Glomerular endothelial cell (primary cell): ENCODE measurements at regions not wholly inside any gene's neighbourhood (a gene's known extent, or its start where the extent isn't known, plus 50 kb on each side); places are given as distances from the start of the nearest gene placed in this dataset.
"Not testable (repeated sequence)": the region's sequence is repeated elsewhere in the genome, so short reads cannot be mapped to it uniquely, and the experiment has no call there.

Experiments
- DNase-seq: peaks from one replicate; pipeline ENCODE4 v3.0.0-alpha.2; 2011; ENCODE audit warnings: low read depth, low spot score; ENCODE audit errors: extremely low read depth

- no peak for DNase-seq
Observed at GRCh38 chr2:131584380-131584779, 56.7 kb downstream of the CCDC74A start.

DNA sequence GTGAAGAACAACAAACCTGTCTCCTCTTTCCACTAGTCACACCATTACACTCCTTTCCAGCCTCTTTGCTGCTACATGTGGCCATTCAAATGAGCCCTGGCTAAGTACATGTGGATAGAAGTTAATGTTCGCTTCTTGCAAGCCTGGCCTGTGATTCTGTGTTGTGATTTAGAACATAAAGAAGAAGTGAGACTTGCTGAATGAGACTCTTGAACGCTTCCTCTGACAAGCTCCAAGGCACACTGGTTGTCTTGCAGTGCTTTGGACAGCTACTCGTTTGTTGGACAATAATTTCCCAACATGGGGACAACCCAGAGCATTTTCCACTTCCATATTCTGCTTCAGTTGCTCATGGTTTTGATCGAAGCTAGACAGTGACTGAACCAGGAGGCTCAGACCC lies 57.3 kb downstream of the CCDC74A start:
- no peak for DNase-seq

DNA sequence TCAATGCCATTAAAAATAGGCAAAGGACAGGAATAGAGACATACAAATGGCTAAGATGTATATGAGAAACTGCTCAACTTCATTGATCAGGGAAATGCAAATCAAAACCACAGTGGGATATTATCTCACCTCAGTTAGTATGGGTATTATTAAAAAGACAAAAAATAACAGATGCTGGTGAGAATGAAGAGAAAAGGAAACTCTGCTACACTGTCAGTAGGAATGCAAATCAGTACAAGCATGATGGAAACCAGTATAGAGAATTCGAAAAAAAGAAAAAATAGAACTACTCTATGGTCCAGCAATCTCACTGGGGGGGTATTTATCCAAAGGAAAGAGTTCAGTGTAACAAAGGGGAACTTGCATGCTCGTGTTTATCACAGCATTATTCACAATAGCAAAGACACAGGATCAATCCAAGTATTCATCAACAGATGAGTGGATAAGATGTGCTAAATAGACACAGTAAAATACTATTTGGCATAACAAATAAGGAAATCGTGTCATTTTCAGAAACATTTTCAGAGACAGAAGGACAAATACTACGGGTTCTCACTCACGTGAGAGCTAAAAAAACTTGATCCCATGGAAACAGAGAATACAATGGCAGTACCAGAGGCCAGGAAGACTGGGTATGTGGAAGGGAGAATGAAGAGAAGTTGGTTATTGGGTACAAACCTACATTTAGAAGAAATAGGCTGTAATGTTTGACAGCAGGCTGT lies 60.6 kb downstream of the CCDC74A start:
- DNase-seq, result no peak

DNA sequence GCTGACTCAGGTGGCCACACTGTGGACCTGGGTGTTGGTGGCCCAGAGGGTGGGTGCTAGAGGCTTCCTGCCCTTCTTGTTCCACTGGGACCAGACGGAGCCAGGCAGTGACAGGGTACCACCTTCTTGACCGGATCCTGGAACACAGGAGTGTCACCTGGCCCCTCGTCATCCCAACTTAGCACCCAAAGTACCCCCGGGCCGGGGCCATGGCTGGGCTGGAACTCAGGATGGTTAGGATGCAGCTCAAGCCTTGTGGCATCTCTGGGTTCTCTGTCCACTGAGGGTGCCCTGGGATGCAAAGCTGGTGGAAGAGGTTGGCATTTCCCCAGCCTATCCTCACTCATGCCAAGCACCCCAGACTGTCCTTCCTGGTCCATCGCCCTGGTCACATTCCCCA lies 61.4 kb downstream of the CCDC74A start:
- not testable (repeated sequence) for DNase-seq

GRCh38 chr2:131590366-131590765 lies 62.7 kb downstream of the CCDC74A start:
- DNase-seq, result no peak

DNA sequence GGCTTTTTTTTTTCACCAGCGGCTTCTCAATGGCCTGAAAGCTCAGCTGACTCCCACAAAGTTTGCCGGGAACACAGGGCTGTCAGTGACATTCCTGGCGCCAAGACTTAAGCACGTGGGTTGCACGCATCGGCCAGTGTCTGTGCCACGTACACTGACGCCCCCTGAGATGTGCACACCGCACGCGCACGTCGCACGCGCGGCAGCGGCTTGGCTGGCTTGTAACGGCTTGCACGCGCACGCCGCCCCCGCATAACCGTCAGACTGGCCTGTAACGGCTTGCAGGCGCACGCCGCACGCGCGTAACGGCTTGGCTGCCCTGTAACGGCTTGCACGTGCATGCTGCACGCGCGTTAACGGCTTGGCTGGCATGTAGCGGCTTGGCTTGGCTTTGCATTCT lies 63.2 kb downstream of the CCDC74A start:
- no peak for DNase-seq

DNA sequence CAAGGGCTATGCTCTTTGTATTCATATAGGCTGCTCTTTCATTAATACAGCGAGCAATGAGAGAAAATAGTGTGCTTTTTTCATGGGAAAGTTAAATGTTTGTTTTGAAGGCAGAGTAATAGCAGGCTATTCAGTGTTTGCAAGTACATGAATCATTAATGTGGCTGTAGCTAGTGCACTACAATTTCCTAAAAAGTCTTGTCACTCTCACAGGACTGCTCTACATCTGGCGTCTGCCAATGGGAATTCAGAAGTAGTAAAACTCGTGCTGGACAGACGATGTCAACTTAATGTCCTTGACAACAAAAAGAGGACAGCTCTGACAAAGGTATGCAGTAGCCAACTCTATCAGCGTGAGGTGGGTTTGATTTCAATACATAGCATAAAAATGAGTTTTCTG lies 68.9 kb downstream of the CCDC74A start:
- DNase-seq, result peak; percentile 27

GRCh38 chr2:131602444-131602843 lies 74.8 kb downstream of the CCDC74A start:
- not testable (repeated sequence) for DNase-seq

DNA sequence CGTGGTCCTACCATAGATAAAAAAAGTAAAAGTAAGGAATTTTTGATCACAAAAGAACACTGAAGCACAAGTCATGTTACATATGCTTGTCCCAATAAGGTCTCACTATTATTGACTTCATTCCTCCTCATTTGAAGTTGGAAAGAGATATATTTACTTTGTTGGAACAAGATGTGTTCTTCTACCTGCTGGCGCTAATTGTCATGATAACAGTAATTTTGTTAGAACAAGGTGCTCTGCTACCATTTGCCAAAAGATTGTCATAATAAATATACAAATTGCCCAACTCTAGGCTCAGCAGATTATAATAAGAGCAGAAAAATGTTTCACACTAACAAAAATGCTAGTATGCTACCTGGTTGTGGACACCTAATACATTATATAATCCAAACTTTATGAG lies 77.0 kb downstream of the CCDC74A start:
- not testable (repeated sequence) for DNase-seq

- not testable (repeated sequence) for DNase-seq
Observed at GRCh38 chr2:131606366-131606765, 78.7 kb downstream of the CCDC74A start.

DNA sequence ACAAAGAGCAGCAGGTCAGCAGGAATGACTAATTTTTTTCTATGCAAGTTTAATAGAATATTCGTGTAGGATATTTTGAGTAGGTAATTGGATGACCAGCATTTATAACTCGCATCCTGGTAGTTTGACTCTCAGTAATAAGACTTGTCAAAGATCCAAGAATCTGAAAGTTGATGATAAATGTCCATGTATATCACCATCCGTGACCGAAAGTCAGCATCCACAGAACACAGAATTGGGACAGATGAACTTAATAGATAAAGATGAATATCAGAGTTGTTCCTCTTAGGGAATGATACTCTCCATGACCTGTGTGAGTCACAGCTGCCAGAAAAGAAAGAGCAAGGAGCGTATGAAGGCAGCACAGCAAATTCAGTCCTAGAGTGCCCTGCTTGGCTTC lies 79.4 kb downstream of the CCDC74A start:
- DNase-seq, result not testable (repeated sequence)

DNA sequence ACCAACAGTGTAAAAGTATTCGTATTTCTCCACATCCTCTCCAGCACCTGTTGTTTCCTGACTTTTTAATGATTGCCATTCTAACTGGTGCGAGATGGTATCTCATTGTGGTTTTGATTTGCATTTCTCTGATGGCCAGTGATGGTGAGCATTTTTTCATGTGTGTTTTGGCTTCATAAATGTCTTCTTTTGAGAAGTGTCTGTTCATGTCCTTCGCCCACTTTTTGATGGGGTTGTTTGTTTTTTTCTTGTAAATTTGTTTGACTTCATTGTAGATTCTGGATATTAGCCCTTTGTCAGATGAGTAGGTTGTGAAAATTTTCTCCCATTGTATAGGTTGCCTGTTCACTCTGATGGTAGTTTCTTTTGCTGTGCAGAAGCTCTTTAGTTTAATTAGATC lies 86.9 kb downstream of the CCDC74A start:
- not testable (repeated sequence) for DNase-seq

DNA sequence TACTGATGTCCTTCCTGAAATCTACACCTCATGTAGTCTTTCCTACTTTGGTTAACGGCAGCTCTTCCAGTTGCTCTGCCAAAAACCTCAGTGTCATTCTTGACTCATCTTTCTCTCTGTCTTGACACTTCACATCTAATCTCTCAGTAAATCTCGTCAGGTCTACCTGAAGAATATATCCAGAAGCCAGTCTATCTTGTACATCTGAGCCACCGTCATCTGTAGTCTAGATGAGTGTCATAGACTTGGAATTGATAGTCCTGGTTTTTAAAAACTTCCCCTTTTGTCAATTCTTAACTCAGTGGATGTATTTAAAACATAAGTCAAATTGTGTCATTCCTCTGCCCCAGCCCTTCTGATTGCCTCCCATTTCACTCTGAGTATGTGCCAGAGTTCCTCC lies 90.6 kb downstream of the CCDC74A start:
- DNase-seq, result not testable (repeated sequence)

- DNase-seq, result not testable (repeated sequence)
Observed at GRCh38 chr2:131622874-131623273, 95.2 kb downstream of the CCDC74A start.

- DNase-seq, result not testable (repeated sequence)
Observed at GRCh38 chr2:131626011-131626410, 98.3 kb downstream of the CCDC74A start.

- not testable (repeated sequence) for DNase-seq
Observed at GRCh38 chr2:131626565-131626964, 98.9 kb downstream of the CCDC74A start.

DNA sequence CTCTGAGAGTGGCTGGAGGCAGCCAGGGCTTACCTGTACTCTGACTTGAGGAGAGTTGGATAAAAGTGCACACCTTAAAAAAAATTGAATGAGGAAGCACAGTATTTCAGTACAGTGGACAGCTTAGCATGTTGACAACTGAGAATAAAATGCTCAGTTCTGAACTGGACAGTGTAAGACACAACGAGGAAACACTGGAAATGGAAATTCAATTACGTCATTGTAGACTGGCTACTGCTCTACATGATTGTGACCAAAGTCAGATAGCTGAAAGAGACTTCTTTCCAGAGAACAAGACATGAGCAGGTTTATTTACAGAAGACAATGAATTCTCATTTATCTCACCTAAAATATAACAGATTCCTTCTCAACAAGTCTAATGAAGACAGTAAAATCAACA lies 100.1 kb downstream of the CCDC74A start:
- not testable (repeated sequence) for DNase-seq

DNA sequence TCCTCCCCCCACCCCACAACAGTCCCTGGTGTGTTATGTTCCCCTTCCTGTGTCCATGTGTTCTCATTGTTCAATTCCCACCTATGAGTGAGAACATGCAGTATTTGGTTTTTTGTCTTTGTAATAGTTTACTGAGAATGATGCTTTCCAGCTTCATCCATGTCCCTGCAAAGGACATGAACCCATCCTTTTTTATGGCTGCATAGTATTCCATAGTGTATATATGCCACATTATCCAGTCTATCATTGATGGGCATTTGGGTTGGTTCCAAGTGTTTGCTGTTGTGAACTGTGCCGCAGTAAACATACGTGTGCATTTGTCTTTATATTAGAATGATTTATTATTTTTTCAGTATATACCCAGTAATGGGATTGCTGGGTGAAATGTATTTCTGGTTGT lies 104.0 kb downstream of the CCDC74A start:
- DNase-seq, result not testable (repeated sequence)

GRCh38 chr2:131633405-131633804 lies 105.7 kb downstream of the CCDC74A start:
- not testable (repeated sequence) for DNase-seq

DNA sequence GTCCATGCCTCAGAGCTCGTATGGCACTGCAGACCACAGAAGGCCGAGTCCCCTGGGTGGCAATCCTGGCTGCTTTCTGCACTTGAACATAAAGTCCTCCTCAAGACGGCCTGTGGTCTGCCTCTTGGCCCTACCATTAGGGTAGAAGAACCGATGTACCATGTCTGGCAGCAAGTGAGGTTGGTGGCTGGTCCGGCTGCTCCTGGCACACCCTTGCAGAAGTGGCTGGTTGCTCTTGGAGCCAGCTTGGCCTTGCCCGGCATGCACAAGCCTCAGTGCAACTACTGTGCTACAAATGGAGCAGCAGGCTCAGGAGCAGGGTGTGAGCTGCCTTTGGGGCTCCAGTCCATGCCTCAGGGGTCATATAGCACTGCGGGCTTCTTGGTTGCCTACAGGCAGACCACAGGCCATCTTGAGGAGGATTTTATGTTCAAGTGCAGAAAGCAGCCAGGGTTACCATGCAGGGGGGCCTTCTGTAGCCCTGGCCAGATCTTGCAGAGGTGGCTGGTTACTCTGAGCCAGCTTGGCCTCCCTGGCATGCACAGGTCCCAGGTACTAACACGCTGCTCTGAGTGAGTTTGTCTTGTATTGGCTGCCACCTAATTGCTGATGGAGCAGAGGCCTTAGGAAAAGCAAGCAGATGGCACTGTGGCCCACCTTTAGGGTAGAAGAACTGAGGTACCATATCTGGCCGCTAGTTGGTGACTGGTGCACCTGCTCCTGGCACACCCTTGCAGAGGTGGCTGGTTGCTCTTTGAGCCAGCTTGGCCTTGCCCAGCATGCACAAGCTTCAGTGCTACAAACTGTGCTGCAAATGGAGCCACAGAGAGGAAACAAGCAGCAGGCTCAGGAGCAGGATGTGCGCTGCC lies 106.4 kb downstream of the CCDC74A start:
- not testable (repeated sequence) for DNase-seq

DNA sequence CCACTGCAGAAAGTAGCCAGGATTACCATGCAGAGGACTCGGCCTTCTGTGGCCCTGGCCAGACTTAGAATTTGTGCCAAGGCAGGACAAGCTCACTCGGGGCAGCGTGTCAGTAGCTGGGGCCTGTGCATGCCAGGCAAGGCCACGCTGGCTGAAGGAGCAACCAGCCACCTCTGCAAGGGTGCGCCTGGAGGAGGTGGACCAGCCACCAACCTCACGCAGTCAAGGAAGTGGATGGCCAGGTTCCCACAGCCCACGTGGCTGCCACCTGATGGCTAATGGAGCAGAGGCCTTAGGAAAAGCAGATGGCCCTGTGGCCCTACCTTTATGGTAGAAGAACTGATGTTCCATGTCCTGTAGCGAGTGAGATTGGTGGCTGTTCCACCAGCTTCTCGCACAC lies 107.9 kb downstream of the CCDC74A start:
- DNase-seq, result no peak
